ENCODE measurements at regions not wholly inside any gene's neighbourhood (a gene's known extent, or its start where the extent isn't known, plus 50 kb on each side); places are given as distances from the start of the nearest gene placed in this dataset.
"Not testable (repeated sequence)": the region's sequence is repeated elsewhere in the genome, so short reads cannot be mapped to it uniquely, and the experiment has no call there.

DNA sequence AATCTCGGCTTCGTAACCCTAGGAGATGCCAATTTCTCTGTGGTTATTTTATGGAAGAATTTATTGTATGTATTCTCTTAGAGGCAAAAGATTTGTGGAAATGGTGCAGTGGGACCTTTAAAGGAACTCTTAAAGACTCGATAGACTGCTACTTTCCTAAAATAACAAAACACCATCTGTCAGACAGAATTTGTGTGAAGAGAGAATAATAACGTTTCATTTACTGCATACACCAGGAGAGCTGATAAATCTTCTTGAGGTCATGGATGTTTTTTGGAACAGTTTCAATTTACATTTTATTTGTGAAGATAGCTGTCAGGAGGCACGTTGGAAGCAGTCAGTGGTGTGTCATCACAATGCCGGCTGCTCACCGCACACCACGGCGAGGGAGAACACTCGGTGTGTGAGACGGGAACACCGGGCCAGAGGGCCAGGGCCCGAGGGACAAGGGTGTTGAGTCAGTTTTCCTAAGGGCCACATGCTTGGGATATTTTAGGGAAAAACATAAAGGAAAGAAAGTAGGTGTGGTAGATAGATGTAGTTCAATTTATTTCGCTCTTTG lies 1681.0 kb upstream of the DDX18 start:
- DNase-seq (ENCODE audit: low read depth in 2 of 2), result no peak

DNA sequence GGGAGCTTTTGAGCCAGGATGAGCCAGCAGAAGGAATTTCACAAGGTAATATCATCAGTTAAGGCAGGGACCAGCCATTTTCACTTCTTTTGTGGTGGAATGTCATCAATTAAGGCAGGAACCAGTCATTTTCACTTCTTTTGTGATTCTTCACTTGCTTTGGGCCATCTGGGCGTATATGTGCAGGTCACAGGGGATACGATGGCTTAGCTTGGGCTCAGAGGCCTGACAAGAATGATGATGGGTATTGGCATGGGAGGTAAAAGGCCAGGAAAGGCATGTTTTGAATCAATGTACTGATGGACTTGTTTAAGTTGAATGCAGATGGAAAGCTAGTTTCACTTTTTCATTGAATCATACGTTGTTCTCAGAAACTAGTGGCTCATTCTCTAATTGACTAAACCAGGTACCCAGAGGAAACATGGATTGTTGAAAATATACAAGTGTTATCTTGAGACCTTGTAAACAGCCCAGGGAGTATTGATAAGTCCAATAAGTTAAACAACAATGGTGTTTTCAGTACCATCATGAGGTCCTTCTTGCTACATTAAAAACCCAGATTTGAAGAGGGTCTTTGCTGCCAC lies 1672.5 kb upstream of the DDX18 start:
- DNase-seq (ENCODE audit: low read depth in 2 of 2), result no peak

DNA sequence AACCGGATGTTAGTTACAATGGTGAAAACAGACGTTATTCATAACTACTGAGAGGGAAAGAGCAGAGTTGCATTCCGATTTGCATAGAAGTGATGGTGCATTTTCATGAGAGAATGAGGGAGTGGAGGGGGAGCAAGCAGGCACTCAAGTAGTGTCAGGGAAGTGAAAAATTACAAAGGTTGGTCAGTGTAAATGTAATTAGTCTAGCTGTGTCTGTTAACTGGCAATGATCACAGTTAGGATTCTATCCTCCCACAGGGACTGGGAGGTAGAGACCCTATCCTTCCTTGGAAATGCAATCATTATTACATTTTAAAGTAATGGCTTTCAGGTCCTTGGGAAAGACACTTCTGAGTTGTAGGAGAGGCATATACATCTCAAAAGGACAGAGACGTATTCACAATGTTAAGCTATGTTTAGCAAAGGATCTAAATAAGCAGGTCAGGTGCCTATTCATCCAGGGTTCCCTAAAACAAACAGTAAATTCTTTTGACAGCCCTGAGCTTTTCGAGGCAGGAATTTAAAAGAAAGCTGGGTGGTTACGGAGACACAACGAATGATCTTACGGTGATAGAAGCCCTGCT lies 1671.8 kb upstream of the DDX18 start:
- DNase-seq (ENCODE audit: low read depth in 2 of 2), result no peak

DNA sequence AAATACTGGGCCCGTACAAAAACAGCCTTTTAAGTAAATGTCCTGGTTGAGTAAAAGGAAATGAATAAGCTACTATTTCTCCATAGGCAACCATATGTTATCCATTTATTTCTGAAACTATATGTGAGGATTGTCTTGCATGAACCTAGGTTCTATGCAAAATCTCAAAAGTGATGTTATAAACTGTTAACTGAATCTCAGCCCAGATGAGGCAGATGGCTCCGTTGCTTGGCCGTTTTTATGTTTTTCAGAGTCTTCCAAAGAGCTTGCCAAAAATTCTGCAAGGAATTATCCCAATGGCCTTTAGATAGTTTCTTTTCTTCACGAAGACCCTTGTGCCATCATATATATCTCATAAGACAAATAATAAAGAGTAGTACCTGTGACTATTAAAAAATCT lies 1669.5 kb upstream of the DDX18 start:
- DNase-seq (ENCODE audit: low read depth in 2 of 2), result no peak

DNA sequence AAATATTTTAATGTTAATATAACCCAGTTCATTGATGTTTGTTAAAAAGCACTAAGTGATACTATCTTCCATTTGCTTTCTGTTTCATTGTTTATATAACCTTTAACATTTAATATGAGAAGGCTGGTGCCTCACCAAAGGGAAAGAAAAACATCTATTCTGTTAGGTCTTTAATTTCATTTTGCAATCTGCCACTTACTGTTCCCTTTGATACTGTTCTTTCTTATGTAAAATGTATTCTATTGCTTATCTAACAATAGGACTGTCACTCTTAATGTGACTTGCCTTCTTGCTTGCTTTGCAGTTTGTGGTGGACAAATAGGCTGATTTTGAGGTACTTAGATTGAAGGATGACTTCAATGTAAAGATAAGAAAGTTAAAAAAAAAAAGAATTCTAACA lies 1666.1 kb upstream of the DDX18 start:
- no peak for DNase-seq (ENCODE audit: low read depth in 2 of 2)

DNA sequence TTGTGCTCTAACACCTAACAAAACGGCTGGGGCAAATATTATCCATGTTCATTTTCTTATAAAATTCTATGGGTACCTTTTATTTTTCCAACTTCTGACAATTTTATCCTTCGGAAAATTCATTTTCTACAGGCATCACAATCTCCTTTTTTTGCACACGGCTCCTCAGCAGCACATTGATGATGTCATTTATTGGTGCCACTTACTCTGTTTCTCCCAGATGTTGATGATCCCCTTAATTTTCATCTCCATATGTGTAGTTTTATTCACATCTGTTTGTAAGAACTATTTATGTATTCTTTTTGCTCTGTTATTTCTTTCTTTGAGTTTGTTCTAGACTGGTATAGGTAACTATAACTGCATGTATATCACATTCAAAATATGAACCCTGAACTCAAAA lies 1660.8 kb upstream of the DDX18 start:
- no peak for DNase-seq (ENCODE audit: low read depth in 2 of 2)

DNA sequence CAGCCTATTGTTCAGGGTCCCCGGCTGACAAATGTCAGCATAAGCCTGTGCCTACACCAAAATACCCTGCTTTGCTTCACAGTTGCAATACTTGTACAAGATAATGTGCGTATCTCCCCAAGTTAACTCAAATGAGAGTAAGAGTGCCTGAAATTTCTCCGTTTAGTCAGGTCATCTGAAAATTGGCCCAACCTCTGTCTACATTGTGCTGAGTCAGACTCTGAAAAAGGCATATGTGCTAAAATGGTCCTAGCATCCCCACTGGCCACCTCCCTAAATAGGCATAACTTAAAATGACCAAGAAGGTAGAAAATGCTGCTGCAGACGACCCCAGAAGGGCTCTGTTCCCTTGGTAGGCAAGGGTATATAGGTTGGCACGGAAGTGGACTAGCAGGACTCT lies 1653.8 kb upstream of the DDX18 start:
- DNase-seq (ENCODE audit: low read depth in 2 of 2), result no peak

DNA sequence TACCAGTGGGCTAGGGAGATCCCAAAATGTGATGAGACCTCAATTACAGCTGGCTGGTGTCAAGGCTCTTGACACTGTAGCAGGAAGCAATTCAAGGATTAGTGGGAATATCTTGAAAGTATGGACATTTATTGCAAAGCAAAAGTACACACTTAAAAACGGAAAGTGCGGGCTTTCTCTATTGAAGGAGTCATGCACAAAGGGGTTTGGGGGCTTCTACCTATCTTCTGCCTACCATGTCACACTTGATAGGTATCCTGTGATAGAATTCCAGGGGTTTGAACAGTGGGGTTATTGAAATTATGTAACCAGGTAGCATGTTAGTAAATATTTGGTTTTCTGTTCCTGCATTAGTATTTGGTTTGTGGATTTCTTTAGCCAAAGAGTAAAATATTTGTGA lies 1652.1 kb upstream of the DDX18 start:
- no peak for DNase-seq (ENCODE audit: low read depth in 2 of 2)

DNA sequence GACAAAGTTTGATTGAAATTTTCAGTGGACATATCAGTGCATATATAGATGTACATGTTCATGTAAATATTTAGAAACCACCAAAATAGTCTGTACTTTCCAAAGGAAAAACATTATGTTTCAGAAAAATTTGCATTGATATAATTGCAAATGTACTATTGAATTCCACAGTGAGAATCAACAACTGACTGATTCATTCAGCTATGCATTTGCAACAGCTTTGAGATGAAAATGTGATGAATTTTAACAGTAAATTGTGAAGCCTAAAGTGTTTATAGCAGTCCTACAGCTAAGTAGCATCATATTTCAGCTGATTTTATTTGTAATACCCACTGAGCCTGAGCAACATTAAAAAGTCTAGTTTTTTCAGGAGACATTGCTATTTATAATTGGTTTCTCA lies 1647.4 kb upstream of the DDX18 start:
- DNase-seq (ENCODE audit: low read depth in 2 of 2), result no peak

DNA sequence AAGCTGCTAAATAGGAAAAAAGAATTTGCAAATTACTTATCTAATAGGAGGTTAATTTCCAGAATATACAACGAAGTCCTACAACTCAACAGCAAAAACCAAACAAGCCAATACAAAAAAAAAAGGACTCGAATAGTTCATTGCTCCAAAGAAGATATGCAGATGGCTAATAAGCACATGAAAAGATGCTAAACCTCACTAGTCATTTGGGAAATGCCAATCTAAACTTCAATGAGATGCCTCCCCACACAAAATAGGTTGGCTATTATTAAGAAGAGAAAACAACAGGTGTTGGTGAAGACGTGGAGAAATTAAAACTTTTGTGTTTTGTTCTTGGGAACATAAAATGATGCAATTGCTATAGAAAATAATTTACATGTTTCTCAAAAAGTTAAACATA lies 1634.4 kb upstream of the DDX18 start:
- no peak for DNase-seq (ENCODE audit: low read depth in 2 of 2)

DNA sequence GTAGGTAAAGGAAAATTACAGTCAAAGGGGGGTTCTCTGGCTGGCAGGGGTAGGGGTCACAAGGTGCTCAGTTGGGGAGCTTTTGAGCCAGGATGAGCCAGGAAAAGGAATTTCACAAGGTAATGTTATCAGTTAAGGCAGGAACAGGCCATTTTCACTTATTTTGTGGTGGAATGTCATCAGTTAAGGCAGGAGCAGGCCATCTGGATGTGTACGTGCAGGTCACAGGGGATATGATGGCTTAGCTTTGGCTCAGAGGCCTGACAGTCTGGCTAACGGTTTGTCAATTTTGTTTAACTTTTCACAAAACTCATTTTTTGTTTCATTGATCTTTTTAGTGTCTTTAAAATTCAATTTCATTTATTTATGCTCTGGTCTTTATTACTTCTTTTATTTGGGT lies 1623.8 kb upstream of the DDX18 start:
- DNase-seq (ENCODE audit: low read depth in 2 of 2), result not testable (repeated sequence)

DNA sequence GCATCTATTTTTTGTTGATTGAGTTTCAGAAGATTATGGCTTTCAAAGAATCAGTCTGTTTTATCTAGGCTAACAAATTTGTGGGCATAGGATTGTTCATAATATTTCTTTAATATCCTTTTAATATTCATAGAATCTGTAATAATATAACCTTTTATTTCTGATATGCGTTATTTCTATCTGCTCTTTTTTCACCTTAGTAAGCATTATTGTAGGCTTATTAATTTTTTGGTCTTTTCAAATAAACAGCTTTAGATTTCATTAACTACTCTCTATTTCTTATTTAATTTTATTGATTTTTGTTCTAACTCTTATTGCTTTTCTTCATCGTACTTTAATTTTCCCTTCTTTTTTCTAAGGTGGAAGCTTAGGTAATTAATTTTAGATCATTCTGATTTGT lies 1614.4 kb upstream of the DDX18 start:
- no peak for DNase-seq (ENCODE audit: low read depth in 2 of 2)

DNA sequence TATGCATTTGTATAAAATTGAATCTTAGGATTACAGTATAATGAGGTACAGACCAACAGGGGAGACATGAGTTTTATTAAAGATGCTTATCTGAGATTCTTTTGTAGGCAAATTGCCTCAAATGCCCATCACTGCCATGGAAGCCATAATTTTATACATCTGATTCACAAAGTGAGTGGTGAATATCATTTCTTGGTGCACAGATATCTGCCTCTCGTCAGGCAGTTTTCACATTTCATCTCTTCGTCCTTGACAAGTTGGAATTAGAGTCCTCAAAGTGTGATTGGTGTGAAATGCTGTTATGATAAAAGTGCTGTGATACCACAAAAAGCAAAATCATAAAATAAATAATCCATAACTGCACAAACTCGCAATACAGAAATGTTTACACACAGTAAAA lies 1602.8 kb upstream of the DDX18 start:
- DNase-seq (ENCODE audit: low read depth in 2 of 2), result no peak

DNA sequence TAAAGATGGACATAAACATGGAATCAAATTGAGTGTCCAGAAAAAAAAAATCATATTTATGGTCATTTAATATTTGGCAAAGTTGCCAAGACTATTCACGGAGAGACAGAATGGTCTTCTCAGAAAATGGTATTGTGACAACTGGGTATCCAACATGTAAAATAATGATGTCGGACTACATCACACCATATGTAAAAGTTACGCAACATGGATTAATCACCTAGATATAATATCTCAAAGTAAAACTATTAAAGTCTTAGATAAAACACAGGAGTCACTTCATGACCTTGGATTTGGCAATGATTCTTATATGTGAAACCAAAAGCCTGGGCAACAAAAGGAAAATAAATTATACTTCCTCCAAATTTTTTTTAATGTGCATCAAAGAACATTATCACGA lies 1591.7 kb upstream of the DDX18 start:
- no peak for DNase-seq (ENCODE audit: low read depth in 2 of 2)

DNA sequence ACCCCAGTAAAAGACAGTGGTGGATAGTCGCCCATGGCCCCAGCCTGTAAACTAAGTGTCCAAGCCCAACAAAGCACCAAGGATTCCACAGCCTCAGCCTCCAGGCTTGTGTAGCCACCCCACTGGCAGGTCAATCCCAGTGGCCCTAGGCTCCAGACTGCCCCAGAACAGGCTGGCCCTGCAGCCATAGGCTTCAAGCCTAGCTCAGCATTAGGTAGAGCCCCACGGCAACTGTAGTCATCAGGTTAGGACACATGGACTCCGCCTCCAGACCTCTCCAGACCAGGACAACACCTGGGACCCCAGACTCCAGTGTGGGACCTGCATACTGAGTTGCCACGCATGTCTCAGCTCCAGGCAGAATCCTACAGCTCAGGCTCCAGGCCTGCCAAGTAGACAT lies 1590.6 kb upstream of the DDX18 start:
- no peak for DNase-seq (ENCODE audit: low read depth in 2 of 2)

DNA sequence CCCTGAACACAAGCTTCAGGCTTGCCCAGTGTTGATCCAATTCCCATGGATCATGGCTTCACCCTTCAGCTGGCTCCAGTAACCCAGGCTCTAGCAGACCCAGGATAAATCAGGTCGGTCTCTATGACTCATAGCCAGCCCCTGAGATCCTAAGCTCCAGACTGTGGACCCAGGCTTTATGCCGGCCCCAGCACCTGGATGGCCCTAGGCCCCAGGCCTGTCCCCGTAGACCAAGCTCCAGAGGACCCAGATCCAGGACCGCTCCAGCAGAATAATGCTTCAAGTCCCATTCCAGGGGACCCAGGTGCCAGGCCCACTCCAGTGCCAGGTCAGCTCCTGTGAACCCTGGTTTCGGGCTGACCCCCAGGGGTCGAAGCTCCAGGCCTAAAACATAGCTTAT lies 1589.9 kb upstream of the DDX18 start:
- no peak for DNase-seq (ENCODE audit: low read depth in 2 of 2)

DNA sequence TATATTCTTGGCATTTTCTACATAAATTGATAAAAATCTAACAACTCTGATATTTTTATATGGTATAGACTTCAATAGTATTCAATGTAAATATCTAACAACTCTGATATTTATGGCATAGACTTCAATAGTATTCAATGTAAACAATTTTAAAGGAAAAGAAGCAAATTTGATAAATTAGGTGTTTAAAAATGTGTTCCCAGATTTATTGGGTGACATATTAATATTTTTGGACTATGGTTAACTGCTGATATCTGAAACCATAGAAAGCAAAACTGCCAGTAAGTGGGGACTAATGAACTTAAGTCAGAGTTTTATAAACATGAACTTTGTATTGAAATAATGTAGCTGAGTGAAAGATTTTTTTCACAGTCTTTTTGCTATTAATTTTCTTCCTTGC lies 1576.0 kb upstream of the DDX18 start:
- no peak for DNase-seq (ENCODE audit: low read depth in 2 of 2)

DNA sequence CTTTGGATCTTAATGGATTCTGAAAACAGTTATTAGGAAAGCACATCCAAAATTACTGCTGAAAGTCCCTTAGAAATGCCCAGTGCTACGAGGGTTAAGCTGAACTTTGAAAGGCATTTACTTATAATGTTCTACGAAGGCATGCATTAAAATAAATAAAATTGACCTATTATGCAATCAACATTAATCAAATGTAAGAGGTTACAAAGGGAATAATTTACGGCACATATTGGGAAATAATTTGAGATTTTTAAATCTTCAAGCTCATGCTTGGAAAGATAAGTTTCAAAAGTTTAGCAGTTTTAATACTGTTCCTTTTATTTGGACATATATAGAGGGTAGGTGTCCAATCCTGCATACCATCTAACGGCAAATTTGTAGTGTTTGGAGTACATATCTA lies 1564.1 kb upstream of the DDX18 start:
- DNase-seq (ENCODE audit: low read depth in 2 of 2), result no peak

DNA sequence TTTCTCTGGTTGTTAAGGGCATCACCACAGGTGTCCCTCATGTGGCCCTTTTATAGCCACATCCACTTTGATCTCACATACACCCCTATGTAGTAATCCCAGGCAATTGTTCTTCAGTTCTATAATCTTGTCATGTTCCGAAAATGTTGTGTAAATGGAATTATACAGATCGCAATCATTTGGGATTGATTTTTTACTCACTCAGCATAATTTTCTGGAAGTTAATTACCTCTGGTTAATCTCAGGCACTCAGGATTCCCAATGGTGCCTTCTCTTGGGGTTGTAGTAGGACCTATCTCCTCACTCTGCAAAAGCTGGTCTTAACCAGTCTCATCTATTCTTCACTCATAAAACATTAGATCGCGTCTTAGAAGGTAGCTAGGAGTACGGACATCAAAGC lies 1549.6 kb upstream of the DDX18 start:
- no peak for DNase-seq (ENCODE audit: low read depth in 2 of 2)

DNA sequence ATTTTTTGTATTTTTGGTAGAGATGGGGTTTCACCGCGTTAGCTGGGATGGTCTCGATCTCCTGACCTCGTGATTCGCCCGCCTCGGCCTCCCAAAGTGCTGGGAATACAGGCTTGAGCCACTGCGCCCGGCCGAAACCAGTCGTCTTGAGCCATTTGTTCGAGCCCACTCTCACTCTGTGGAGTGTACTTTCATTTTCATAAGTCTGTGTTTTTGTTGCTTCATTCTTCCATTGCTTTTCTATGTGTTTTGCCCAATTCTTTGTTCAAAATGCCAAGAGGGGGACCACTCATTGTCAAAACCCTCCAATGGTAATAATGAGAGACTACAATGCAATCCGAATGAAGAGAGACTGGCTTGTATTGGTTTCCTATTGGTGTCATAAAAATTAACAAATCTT lies 1545.5 kb upstream of the DDX18 start:
- no peak for DNase-seq (ENCODE audit: low read depth in 2 of 2)

DNA sequence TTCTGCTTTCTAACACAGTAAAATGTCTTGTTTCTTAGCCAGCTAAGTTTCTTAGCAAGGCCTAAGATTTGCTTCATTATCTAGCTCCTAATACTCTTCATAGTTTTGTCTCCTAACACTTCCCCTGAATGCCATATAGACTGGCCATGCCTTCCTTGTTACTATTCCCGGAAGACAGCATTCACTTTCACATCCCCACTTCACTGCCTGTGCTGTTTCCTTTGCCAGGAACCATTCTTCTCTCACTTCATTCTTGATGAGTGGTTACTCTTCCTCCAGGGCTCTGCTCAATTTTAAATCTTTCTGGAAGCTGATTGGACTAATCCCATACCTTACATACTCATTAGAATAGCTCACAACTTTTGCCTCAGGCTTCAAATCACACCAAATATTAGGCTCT lies 1510.2 kb upstream of the DDX18 start:
- DNase-seq (ENCODE audit: low read depth in 2 of 2), result no peak

DNA sequence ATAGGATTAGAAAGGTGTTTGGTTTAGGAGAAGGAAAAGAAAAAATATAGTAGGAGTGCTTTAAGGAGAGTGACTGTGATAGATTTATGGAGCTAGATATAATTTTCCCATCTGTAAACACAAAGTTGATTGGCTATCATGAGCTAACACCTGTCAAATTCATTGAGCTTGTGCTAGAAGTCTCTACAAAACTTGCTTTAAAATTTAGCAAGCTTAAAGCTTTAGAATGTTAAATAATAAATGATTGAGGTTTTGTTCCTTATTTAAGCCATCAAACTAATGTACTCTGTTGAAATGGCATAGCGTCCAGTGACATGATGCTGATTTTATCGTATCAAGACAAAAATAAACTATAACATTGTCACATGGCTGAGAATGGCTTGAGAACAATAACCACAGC lies 1497.4 kb upstream of the DDX18 start:
- DNase-seq (ENCODE audit: low read depth in 2 of 2), result no peak

DNA sequence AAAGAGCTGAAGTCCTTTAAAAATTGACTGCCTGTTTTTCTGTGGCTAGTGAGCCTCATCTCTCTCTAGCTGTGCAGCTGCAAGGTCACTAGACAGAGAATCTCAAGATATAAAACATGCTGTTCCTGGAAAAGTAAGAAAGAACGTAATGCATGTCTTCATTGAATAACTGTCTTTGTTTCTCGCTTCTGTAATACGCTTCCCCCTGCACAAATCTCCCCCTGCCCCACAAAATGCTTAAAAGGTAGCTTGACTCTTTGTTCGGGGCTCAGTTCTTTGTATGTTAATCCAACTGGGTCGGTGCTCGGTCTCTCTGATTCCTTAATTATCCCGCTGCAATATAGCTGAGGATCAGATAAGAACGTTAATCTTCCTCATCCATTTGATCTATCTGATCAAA lies 1495.9 kb upstream of the DDX18 start:
- DNase-seq (ENCODE audit: low read depth in 2 of 2), result not testable (repeated sequence)

DNA sequence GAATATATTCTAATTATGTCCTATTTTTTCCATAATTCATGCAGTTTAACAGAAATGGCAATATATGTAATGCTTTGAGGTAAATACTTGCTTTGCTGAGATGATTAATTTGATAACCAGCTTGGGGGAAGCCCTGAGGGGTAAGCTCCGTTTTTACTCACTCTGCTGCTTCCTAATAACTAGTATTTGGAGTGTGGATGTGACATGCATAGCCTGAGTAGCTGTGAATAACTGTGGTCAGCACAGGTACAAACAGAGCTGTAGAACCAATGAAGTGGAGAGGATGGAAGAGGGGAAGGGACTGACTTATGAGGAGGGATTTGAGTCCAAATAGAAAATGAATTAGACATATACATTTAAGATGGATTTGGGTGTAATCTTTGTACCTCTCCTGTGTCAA lies 1495.5 kb upstream of the DDX18 start:
- DNase-seq (ENCODE audit: low read depth in 2 of 2), result no peak

Data from fibroblast of skin of left biceps (primary cell).